Activated gamma-delta T cell treated with Interleukin-2 at 50 U/mL for 16 hours (primary cell): ENCODE measurements at regions not wholly inside any gene's neighbourhood (a gene's known extent, or its start where the extent isn't known, plus 50 kb on each side); places are given as distances from the start of the nearest gene placed in this dataset.
A peak's percentile ranks its signal among the peaks of the same experiment; 100 is the strongest.
"Not testable (repeated sequence)": the region's sequence is repeated elsewhere in the genome, so short reads cannot be mapped to it uniquely, and the experiment has no call there.

ENCODE experiments used
- DNase-seq: peaks from one replicate; pipeline ENCODE4 v3.0.0-alpha.2; 2020

DNA sequence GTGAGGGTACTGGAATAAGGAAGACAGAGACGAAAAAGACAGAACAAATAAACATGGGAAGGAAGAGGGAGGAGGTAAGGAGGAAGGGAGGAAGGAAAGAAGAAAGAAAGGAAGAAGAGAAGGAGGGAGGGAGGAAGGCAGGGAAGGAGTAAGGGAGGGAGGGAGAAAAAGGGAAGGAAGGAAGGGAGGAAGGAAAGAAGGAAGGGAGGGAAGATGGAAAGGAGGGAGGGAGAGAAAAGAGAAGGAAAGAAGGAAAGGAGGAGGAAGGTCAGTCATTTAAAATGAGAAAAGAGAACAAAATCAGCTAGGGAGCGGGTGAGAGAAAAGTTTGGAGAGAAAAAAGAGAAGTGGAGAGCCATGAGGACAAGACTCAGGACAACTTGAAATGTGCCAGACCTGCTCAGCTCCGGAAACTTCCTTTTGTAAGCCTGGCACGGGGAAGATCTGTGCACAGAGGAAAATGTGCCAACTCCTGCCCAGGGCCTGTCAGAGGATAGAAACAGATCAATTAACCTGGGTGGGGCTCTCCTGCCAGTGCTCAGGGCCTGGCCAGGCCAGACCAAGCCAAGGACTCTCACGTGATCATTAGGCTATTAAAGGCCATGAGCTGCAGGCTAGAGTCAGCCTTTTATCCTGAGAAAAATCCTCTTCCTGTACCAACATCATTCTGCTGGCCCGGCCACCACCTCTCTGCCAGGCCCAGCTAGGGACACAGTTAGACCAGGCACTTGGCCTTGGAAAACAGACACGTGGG lies 50.1 kb upstream of the BCL6 start:
- DNase-seq: no peak

DNA sequence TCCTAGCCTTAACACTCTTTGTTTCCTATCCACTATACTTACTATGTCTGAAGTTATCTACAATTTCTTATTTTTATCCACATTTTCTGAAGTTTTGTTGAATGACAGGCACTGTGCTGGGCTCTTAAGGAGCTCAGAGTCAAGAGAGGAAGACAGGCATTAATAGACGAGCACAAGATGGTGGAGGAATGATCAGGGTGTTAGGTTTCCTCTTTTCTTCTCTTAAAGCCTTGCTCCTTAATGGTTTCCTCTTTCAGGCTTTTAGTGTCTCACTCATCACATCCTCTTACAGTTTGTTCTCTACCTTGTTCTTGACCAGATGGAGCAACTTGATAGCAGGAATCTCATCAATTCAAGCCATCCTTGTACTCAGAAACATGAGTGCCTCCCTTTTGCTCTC lies 52.9 kb upstream of the BCL6 start:
- no peak for DNase-seq

- DNase-seq: peak; percentile 21
Measured at GRCh38 chr3:187798531-187799530, 53.6 kb upstream of the BCL6 start.

DNA sequence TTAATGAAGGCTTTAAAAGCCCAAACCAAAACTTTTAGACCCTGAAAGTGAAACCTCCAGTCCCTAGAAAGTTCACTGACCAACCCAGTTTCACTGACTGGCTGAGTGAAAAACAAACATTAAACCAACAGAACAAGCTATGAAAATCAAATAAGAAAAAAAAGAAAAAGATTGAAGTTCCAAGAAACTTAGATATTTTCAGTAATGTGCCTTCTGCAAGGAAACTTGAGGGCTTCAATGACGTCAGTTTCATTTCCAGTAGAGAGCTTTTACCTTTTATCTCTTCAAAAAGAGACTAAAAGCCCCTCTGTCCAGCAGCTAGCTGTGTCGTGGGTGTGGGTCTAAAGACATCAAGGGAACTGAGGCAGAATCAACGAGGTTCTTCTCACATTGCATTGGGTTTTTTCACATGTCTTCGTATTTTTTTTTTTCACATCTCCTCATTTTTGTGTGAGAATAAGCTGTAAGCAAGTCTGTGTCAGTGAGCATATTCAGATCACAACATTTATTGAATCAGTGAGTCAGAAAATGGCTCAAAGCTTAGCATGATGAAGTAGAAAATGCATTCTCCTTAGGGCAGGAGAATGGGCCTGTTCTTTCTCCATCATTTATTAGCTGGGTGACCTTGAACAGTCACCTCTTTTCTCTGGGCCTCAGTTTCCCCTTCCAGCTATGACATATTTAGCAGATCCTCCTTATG lies 54.8 kb upstream of the BCL6 start:
- no peak for DNase-seq

- no peak for DNase-seq
Measured at GRCh38 chr3:187801152-187801551, 55.9 kb upstream of the BCL6 start.

DNA sequence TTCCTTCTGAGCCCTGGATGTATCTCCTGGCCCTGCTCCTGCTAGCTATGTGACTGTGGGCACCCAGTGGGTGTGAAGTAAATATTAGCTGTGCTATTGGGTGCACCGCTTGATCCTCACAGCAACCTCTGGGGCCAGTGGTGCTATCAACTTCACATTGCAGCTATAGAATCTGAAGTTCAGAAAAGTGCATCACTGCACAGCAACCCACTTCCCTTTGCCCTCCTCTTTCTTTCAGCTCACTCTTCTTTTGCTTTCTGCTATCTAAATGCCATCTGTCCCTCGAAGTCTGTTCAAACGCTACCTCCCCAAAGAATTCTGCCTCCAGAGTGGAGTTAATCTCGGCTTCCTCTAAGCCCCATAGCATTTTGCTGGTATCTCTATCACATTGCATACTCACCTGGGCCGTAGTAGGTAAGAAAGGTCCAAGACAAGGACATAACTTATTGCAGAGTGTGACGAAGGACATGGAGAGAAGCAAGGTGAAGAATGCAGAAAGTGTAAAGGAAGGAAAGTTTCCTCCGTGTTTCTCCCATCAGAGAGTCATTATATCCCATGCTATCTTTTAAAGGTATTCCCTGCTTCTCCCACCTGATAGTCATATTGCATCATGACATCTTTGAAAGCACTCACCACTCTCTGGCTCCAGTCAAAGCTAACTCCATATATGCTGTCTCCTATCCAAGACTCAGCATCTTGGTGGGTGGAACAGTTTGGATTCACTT lies 57.1 kb upstream of the BCL6 start:
- no peak for DNase-seq

GRCh38 chr3:187802928-187803259 lies 57.6 kb upstream of the BCL6 start:
- DNase-seq: no peak

DNA sequence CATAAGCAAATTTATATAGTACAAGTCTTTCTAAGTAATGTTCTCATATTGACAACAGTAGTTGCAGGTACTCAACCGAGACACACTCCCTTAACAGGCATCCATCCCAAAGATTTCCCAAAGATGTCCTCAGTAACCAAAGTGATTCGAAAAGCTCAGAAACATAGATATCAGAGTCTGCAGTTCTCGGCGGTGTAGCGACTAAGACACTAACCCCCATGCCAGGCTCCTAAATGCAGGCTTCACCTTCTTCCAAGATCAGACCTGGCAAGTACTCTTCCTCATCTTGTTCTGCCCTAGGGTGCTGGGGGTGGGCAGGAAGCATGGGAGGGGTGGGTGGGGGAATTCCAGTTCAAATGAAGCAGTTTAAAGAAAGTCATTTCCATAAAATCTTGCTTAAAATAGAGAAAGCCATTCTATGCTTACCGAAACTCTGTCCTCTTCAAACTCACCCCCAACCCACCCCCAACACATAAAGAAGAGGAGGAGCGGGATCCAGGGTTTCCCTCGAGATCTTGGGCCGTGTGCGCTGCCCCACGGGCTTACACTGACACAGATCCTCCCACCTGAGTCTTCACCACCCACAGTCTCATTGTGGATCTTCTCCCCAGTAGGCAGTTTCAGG lies 59.0 kb upstream of the BCL6 start:
- DNase-seq: no peak

GRCh38 chr3:187804745-187805121 lies 59.5 kb upstream of the BCL6 start:
- DNase-seq: no peak

DNA sequence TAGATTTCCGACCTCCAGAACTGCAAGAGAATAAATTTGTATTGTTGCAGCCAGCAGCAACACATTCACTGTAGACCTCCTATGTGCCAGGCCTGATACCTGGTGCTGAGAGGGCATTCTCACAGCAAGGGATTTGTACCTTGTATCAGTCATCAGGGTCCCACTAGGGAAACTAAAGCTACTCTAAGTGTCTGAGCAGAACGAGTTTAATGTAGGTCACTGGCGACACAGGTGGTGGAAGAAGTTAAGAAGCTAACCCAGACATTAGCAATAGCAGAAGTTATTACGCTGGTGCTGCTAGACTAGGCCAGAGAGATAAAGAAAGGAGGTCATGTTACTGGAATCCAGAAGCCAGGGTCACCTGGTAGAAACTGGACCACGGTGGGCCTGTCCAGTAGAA lies 60.5 kb upstream of the BCL6 start:
- DNase-seq: no peak

GRCh38 chr3:187807086-187807862 lies 62.0 kb upstream of the BCL6 start:
- DNase-seq: no peak

- DNase-seq: no peak
Measured at GRCh38 chr3:187808527-187808895, 63.2 kb upstream of the BCL6 start.

DNA sequence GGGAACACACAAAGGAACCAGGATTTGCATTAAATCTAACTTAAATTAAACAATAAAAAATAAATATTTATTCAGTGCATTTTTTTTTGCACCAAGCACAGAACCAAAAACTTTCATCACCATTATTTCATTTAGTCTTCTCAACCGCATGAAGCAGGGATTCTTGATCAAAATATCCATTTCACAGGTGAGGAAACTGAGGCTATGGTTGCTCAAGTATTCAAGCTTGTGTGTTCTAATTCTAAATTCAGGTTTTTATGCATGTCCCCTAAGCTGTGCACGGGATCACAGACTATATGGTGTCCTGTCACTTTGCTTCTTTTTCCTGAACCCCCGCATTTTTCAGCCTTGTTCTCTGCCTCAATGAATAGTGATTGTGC lies 64.3 kb upstream of the BCL6 start:
- DNase-seq: no peak

GRCh38 chr3:187810021-187810446 lies 64.8 kb upstream of the BCL6 start:
- no peak for DNase-seq

- no peak for DNase-seq
Measured at GRCh38 chr3:187811585-187812250, 66.5 kb upstream of the BCL6 start.

GRCh38 chr3:187812496-187812895 lies 67.2 kb upstream of the BCL6 start:
- DNase-seq: no peak

DNA sequence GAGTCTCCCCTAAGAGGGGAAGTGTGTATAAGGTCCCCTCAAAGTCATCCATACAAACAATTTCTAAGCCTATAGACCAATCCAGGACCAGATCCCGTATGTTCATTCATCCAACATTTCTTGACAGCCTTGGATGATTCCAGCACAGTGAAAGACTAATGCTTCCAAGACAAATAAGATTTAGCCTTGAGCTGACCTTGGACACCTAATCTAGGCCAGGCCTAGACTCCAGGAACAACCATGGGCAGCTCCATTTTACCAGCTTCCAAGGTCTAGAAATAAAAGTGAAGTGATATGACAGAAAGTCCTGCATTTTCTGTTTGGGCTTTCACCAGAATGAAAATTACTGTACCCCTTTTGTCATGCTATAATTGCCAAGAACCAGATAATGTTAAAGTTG lies 67.9 kb upstream of the BCL6 start:
- DNase-seq: no peak

DNA sequence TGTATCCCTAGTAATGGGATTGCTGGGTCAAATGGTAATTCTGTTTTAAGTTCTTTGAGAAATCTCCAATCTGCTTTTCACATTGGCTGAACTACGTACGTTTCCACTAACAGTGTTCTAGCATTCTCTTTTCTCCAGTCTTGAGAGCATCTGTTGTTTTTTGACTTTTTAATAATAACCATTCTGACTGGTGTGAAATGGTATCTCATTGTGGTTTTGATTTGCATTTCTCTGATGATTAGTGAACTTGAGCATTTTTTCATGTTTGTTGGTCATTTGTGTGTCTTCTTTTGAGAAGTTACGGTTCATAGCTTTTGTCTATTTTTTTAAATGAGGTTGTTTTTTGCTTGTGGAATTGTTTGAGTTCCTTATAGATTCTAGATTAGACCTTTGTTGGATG lies 72.5 kb upstream of the BCL6 start:
- DNase-seq: not testable (repeated sequence)

DNA sequence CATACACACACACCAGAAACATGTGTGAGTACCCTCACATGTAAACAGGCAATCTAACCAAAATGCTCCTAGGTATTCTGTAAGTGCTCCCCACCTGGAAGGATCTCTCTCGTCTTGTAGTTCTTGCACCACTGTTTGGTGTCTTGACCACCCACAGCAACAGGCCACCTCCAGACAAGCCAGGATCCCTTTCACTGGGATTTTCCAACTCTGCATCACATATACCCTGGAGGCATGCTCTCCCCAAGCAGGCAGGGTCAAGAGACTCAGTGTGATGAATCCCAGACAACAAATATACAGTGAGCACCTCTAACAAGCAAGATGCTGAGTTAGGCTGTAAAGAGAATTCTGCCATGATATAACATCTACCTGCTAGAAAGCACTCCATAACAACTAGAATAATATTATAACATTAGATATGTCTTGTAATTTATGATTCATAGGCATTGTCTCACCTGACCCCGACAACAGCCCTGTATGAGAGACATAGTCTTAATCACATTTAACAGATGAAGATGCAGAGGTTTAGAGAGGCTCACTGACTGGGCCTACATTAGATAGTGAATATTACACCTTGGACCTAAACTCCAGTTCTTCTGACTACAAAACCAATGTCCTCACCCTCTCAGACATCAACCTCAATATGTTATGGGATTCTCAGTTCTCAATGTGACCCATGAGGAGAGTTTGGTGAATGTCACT lies 76.5 kb upstream of the BCL6 start:
- no peak for DNase-seq

DNA sequence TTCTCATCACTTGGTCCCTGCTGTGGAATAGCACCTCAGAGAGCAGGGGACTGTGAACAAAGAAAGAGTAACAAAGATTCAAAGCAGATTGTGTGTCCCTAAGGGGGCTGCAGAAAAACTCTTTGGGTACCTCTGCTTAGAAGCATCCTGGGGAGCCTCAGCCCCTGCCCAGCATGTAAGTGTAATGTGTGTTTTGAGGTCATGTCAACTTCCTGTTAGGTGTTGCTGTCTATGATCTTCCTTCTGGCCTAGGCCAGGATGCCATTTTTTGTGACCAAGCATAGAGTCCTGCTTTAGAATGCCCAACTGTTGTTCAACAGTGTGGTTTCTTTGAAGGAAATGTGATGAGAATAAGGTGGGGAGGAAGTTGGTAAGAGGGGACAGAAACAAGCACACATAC lies 77.1 kb upstream of the BCL6 start:
- peak; percentile 10 for DNase-seq
